Neuronal stem cell (in vitro differentiated cells): ENCODE measurements at regions not wholly inside any gene's neighbourhood (a gene's known extent, or its start where the extent isn't known, plus 50 kb on each side); places are given as distances from the start of the nearest gene placed in this dataset.

ENCODE experiments used
- DNase-seq: peaks from one replicate; pipeline ENCODE4 v3.0.0-alpha.2; 2013; ENCODE audit warnings: low spot score
- H2AFZ ChIP-seq: one replicate; pipeline ENCODE4 v1.6.1; 2013; ENCODE audit warnings: mild to moderate bottlenecking, low read length, inconsistent platforms
- H2AK5ac ChIP-seq: 2 replicates; pipeline ENCODE4 v1.6.1; 2013; ENCODE audit warnings: low read depth, mild to moderate bottlenecking, inconsistent platforms, low read length, moderate library complexity, mixed read lengths
- H2BK120ac ChIP-seq: 2 replicates; pipeline ENCODE4 v1.6.1; 2013; ENCODE audit warnings: low read depth, mild to moderate bottlenecking, inconsistent platforms, low read length, moderate library complexity, mixed read lengths
- H2BK12ac ChIP-seq: one replicate; pipeline ENCODE4 v1.6.1; 2013; ENCODE audit warnings: low read length, inconsistent platforms
- H2BK15ac ChIP-seq: 2 replicates; pipeline ENCODE4 v1.6.1; 2013; ENCODE audit warnings: mild to moderate bottlenecking, low read length, inconsistent platforms, mixed read lengths
- H2BK5ac ChIP-seq: one replicate; pipeline ENCODE4 v1.6.1; 2013; ENCODE audit warnings: inconsistent platforms, mild to moderate bottlenecking, low read length, moderate library complexity
- H3K14ac ChIP-seq: one replicate; pipeline ENCODE4 v1.6.1; 2013; ENCODE audit warnings: low read length, inconsistent platforms
- H3K18ac ChIP-seq: 2 replicates; pipeline ENCODE4 v1.6.1; 2013; ENCODE audit warnings: low read length, inconsistent platforms
- H3K23ac ChIP-seq: 2 replicates; pipeline ENCODE4 v1.6.1; 2013; ENCODE audit warnings: low read depth, mild to moderate bottlenecking, mixed read lengths, low read length, inconsistent platforms; ENCODE audit not compliant: poor library complexity
- H3K27ac ChIP-seq: replicated peaks from 3 replicates; pipeline ENCODE4 v1.5.1; 2013; ENCODE audit warnings: low read length, inconsistent platforms
- H3K27me3 ChIP-seq, 3 experiments: 2 replicates each; pipeline ENCODE4 v1.6.1; 2013; ENCODE audit warnings: low read length in 3 of 3, mild to moderate bottlenecking in 2 of 3, inconsistent platforms in 1 of 3, low read depth in 1 of 3, mixed read lengths in 1 of 3, moderate library complexity in 1 of 3; ENCODE audit not compliant: control insufficient read depth in 3 of 3, insufficient read depth in 3 of 3
- H3K36me3 ChIP-seq, 2 donors: replicated peaks in 1 of 2; 2 replicates each; pipeline ENCODE4 v1.6.1; 2013; ENCODE audit warnings: low read length in 2 of 2; ENCODE audit not compliant: control insufficient read depth in 2 of 2, insufficient read depth in 2 of 2
- H3K4ac ChIP-seq: 2 replicates; pipeline ENCODE4 v1.6.1; 2013; ENCODE audit warnings: inconsistent platforms, mild to moderate bottlenecking, low read length, moderate library complexity
- H3K4me1 ChIP-seq, 2 donors: 1 replicate in 1 of 2; 2 replicates in 1 of 2; pipeline ENCODE4 v1.6.1; 2013; ENCODE audit warnings: low read length in 2 of 2, low read depth in 1 of 2; ENCODE audit not compliant: control insufficient read depth in 2 of 2, insufficient read depth in 1 of 2
- H3K4me2 ChIP-seq: one replicate; pipeline ENCODE4 v1.6.1; 2013; ENCODE audit warnings: mild to moderate bottlenecking, low read length, inconsistent platforms; ENCODE audit not compliant: insufficient read depth, poor library complexity, severe bottlenecking
- H3K4me3 ChIP-seq, 2 donors: 2 replicates each; pipeline ENCODE4 v1.5.1; 2013; ENCODE audit warnings: low read length in 2 of 2, mild to moderate bottlenecking in 2 of 2, inconsistent platforms in 1 of 2, moderate library complexity in 1 of 2
- H3K79me1 ChIP-seq: one replicate; pipeline ENCODE4 v1.6.1; 2013; ENCODE audit warnings: low read depth, mild to moderate bottlenecking, inconsistent platforms, low read length, moderate library complexity
- H3K9ac ChIP-seq: one replicate; pipeline ENCODE4 v1.6.1; 2013; ENCODE audit warnings: mild to moderate bottlenecking, low read depth, low read length, inconsistent platforms; ENCODE audit not compliant: poor library complexity
- H3K9me3 ChIP-seq, 2 donors: replicated peaks in 1 of 2; 2 replicates each; pipeline versions ENCODE3 to v1.6.1; 2013; ENCODE audit warnings: low read length in 2 of 2, mild to moderate bottlenecking in 2 of 2, inconsistent platforms in 1 of 2, low read depth in 1 of 2, mixed read lengths in 1 of 2, moderate library complexity in 1 of 2; ENCODE audit not compliant: control insufficient read depth in 2 of 2, insufficient read depth in 1 of 2
- H4K8ac ChIP-seq: one replicate; pipeline ENCODE4 v1.6.1; 2013; ENCODE audit warnings: low read depth, mild to moderate bottlenecking, inconsistent platforms, low read length, moderate library complexity
- H4K91ac ChIP-seq: one replicate; pipeline ENCODE4 v1.6.1; 2013; ENCODE audit warnings: low read length, low read depth, mild to moderate bottlenecking, inconsistent platforms; ENCODE audit not compliant: poor library complexity
- WGBS, 2 donors: extraction: QIAGEN DNeasy Blood & Tissue Kit; methylation state at CpG; one replicate each; pipeline ENCODE4 v1.1.7; 2013; ENCODE audit warnings: missing lambda C conversion rate in 2 of 2, mixed read lengths in 1 of 2; ENCODE audit not compliant: insufficient read length in 2 of 2, insufficient replicate concordance in 1 of 2; ENCODE audit errors: extremely low coverage in 2 of 2; 5-methylcytosine and 5-hydroxymethylcytosine counted together

DNA sequence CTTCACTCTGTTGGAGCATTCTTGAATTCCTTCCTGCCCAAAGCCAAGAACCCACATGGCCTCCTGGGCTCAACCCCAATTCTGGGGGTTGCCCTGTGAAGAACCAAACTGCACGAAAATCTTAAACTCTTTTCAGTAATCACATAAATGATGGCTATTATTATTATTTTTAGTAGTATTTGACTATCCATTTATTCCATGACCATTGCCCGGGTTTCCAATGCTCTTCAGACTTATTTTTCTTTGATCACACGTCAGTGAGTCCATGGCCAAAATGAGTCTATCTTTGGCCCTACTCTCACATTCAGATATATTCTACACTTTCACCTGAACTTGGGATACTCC, 185.9 kb downstream of the AVL9 start:
- Histone ChIP-seq H2BK12ac (no peak overlapping the region), H2BK120ac (no peak overlapping the region), H3K4me2 (no peak overlapping the region), H3K14ac (no peak overlapping the region), H2BK5ac (no peak overlapping the region), H3K4me3 (no peak overlapping the region), H3K36me3 (peaks cover 2 to 7% of the 10 kb centered on the region in 2 donors), H2AK5ac (no peak overlapping the region), H3K27me3 (no peaks in the 10 kb centered on the region), H4K91ac (no peak overlapping the region), H2AFZ (no peak overlapping the region), H3K27ac (no peak overlapping the region), H2BK15ac (no peak overlapping the region), H3K79me1 (no peaks in the 10 kb centered on the region), H4K8ac (no peak overlapping the region), H3K9me3 (peaks cover 3 to 8% of the 10 kb centered on the region in 2 donors), H3K9ac (no peak overlapping the region), H3K18ac (no peak overlapping the region), H3K23ac (no peak overlapping the region), H3K4ac (no peak overlapping the region), H3K4me1 (peaks cover 0 to 8% of the 10 kb centered on the region in 2 donors)
- WGBS, 2 donors = no CpG with 5 or more reads among the region's 3 CpGs
- no peak for DNase-seq

DNA sequence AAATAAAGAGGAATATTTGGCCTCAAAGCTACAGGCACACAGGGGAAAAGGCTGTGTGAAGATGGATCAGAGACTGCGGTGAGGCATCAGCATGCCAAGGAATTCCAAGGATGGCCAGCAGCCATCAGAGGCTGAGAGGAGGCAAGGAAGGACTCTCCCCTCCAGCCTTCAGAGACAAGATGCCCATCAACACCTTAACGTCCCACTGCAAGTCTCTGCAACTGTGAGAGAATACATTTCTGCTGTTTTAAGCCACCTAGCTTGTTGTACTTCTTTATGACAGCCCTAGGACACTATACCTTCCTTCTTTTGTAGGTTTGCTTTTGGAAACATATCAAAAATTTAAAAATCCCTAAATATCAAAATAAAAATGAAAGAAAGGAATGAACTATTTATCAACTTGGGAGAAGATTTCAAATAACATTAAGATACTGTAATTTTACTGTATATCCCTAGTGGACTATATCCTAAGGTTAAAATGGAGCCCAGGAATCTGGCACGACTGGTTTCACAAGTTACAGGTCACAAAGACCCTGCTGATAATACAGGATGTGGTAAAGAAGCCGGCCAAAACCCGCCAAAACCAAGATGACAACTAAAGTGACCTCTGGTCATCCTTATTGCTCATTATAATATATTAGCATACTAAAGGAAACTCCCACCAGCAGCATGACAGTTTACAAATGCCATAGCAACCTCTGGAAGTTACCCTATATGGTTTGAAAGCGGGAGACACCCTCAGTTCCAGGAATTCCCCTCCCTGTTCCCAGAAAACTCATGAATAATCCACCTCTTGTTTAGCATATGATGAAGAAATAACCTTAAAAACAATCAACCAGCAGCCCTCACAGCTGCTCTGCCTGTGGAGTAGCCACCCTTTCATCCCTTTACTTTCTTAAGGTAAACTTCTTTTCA, 185.2 kb downstream of the AVL9 start:
- Histone ChIP-seq H4K8ac (no peak overlapping the region), H3K23ac (no peak overlapping the region), H3K27me3 (no peaks in the 10 kb centered on the region), H3K79me1 (no peaks in the 10 kb centered on the region), H2BK12ac (no peak overlapping the region), H2BK120ac (no peak overlapping the region), H3K36me3 (peaks cover 2 to 10% of the 10 kb centered on the region in 2 donors), H3K18ac (no peak overlapping the region), H3K9ac (no peak overlapping the region), H3K14ac (no peak overlapping the region), H3K4me1 (peaks cover 0 to 8% of the 10 kb centered on the region in 2 donors), H3K4me2 (no peak overlapping the region), H2AFZ (no peak overlapping the region), H3K4me3 (no peak overlapping the region), H2AK5ac (no peak overlapping the region), H3K4ac (no peak overlapping the region), H3K27ac (no peak overlapping the region), H3K9me3 (peaks cover 3 to 11% of the 10 kb centered on the region in 2 donors), H2BK15ac (no peak overlapping the region), H2BK5ac (no peak overlapping the region), H4K91ac (no peak overlapping the region)
- no CpG with 5 or more reads among the region's 6 CpGs for WGBS, 2 donors
- DNase-seq = no peak

DNA sequence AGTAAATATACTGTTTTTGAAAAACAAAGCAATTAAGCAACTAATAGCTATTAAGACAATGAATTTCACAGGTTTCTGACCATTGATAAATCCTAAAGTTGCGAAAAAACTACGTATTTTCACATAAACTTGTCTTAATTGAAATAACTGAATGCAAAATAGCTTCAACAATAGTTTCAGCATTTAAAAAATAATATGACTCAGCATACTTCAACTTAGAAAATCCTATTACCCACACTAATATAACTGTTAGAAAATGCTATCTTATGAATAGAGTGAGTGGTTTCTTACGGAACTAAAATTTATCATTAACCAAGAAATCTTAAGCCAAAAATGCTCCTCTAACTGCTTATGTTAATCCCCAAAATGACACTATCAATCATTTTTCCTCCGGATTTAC, 183.9 kb downstream of the AVL9 start:
- Histone ChIP-seq H2BK120ac (no peak overlapping the region), H3K27ac (no peak overlapping the region), H3K36me3 (peaks cover 2 to 11% of the 10 kb centered on the region in 2 donors), H3K27me3 (no peaks in the 10 kb centered on the region), H4K91ac (no peak overlapping the region), H2AK5ac (no peak overlapping the region), H3K18ac (no peak overlapping the region), H3K79me1 (no peaks in the 10 kb centered on the region), H2AFZ (no peak overlapping the region), H2BK12ac (no peak overlapping the region), H2BK5ac (no peak overlapping the region), H3K4me2 (no peak overlapping the region), H4K8ac (no peak overlapping the region), H3K4ac (no peak overlapping the region), H2BK15ac (no peak overlapping the region), H3K14ac (no peak overlapping the region), H3K4me3 (no peak overlapping the region), H3K4me1 (peaks cover 0 to 8% of the 10 kb centered on the region in 2 donors), H3K9ac (no peak overlapping the region), H3K9me3 (peaks cover 3 to 11% of the 10 kb centered on the region in 2 donors), H3K23ac (no peak overlapping the region)
- no CpG with 5 or more reads among the region's 4 CpGs for WGBS, 2 donors
- DNase-seq = no peak

DNA sequence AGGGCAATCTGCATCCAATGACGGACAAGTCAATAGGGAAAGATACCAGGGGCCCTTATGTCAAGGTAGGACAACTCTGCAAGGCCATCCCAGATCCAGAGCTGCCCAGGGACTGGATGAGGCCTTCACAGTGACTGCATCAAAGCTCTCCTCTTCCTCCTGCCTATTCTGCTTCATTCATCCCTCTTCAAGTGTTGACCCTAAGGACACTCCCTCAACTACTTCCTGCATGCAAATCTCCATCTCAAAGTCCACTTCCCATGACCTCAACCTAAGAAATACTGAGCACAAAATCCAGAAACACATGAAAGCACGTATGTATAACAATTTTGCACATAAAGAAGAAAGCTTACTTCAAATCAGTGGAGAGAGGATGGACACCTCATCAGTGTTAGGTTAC, 182.3 kb downstream of the AVL9 start:
- no peak overlapping the region for H2BK120ac ChIP-seq
- WGBS, 2 donors = no CpG with 5 or more reads among the region's 2 CpGs
- no peak overlapping the region for H2BK12ac ChIP-seq
- H3K9me3 ChIP-seq = peaks cover 3 to 11% of the 10 kb centered on the region in 2 donors
- no peak overlapping the region for H2AFZ ChIP-seq
- no peak overlapping the region for H3K4me2 ChIP-seq
- H3K4me3 ChIP-seq = peak overlapping the region in 1 of 2 donors; percentile 49
- H2AK5ac ChIP-seq = no peak overlapping the region
- no peak overlapping the region for H4K8ac ChIP-seq
- H2BK15ac ChIP-seq = no peak overlapping the region
- no peak overlapping the region for H3K27ac ChIP-seq
- DNase-seq = no peak
- H4K91ac ChIP-seq = no peak overlapping the region
- H3K23ac ChIP-seq = no peak overlapping the region
- H3K36me3 ChIP-seq = peaks cover 2 to 11% of the 10 kb centered on the region in 2 donors
- H3K18ac ChIP-seq = no peak overlapping the region
- H3K14ac ChIP-seq = no peak overlapping the region
- no peak overlapping the region for H3K4ac ChIP-seq
- H2BK5ac ChIP-seq = no peak overlapping the region
- H3K79me1 ChIP-seq = no peaks in the 10 kb centered on the region
- peaks cover 0 to 8% of the 10 kb centered on the region in 2 donors for H3K4me1 ChIP-seq
- H3K27me3 ChIP-seq = no peaks in the 10 kb centered on the region
- no peak overlapping the region for H3K9ac ChIP-seq
